ENCODE measurements at regions not wholly inside any gene's neighbourhood (a gene's known extent, or its start where the extent isn't known, plus 50 kb on each side); places are given as distances from the start of the nearest gene placed in this dataset.

GRCh38 chr11:103842795-103843194, 193.6 kb upstream of the DDI1 start:
- Histone ChIP-seq H4K20me1 (ENCODE audit: insufficient read depth) (no peaks in the 10 kb centered on the region), H3K4me1 (ENCODE audit: insufficient read depth) (no peaks in the 10 kb centered on the region), H3K9me3 (ENCODE audit: low read depth) (no peaks in the 10 kb centered on the region), H3K9me2 (ENCODE audit: insufficient read depth) (no peaks in the 10 kb centered on the region), H3K36me3 (ENCODE audit: low read depth) (no peaks in the 10 kb centered on the region), H3K4me2 (ENCODE audit: unreplicated experiment) (no peak overlapping the region), H3K27ac (no peak overlapping the region), H3F3A (ENCODE audit: insufficient read depth) (peaks cover 4% of the 10 kb centered on the region; the same call in 1 of the 2 replicates), H3K27me3 (replicated peaks; ENCODE audit: insufficient read depth) (no peaks in the 10 kb centered on the region), H2AFZ (no peak overlapping the region), H3K4me3 (no peak overlapping the region), H3K79me2 (ENCODE audit: insufficient read depth) (no peaks in the 10 kb centered on the region), H3K9ac (no peak overlapping the region)
- 48 to 60% methylated on average over 2 of the region's 2 CpGs for WGBS, 2 experiments (ENCODE audit: low coverage in 1 of 2, low lambda C conversion rate in 2 of 2, missing lambda C conversion rate in 2 of 2)
- TF ChIP-seq EZH2phosphoT487 (IDR thresholded peaks at IDR 0.05; ENCODE audit: insufficient read depth, low read depth): no peak
- TF ChIP-seq EZH2 (IDR thresholded peaks at IDR 0.05; ENCODE audit: insufficient read depth, poor library complexity, severe bottlenecking): no peak
- DNase-seq: peak; percentile 65
- in situ Hi-C loops (cut with MboI): no loop called here

GRCh38 chr11:103844327-103845215, 191.9 kb upstream of the DDI1 start:
- TF ChIP-seq EZH2phosphoT487 (IDR thresholded peaks at IDR 0.05; ENCODE audit: insufficient read depth, low read depth): no peak
- in situ Hi-C loops (cut with MboI): no loop called here
- no peak overlapping the region for H3K27ac ChIP-seq

GRCh38 chr11:103845331-103845730, 191.1 kb upstream of the DDI1 start:
- Histone ChIP-seq H3K36me3 (ENCODE audit: low read depth) (no peaks in the 10 kb centered on the region), H2AFZ (no peak overlapping the region), H3K9ac (no peak overlapping the region), H3K4me1 (ENCODE audit: insufficient read depth) (0 out of 2 replicates have a peak, but pooled peaks cover 4% of the 10 kb centered on the region), H3K79me2 (ENCODE audit: insufficient read depth) (no peaks in the 10 kb centered on the region), H4K20me1 (ENCODE audit: insufficient read depth) (no peaks in the 10 kb centered on the region), H3K27ac (no peak overlapping the region), H3K4me2 (ENCODE audit: unreplicated experiment) (no peak overlapping the region), H3F3A (ENCODE audit: insufficient read depth) (peaks cover 4% of the 10 kb centered on the region; the same call in 1 of the 2 replicates), H3K9me3 (ENCODE audit: low read depth) (no peaks in the 10 kb centered on the region), H3K27me3 (replicated peaks; ENCODE audit: insufficient read depth) (no peaks in the 10 kb centered on the region), H3K4me3 (no peak overlapping the region), H3K9me2 (ENCODE audit: insufficient read depth) (no peaks in the 10 kb centered on the region)
- TF ChIP-seq EZH2 (IDR thresholded peaks at IDR 0.05; ENCODE audit: insufficient read depth, poor library complexity, severe bottlenecking) (no peak), EZH2phosphoT487 (IDR thresholded peaks at IDR 0.05; ENCODE audit: insufficient read depth, low read depth) (no peak)
- 83 to 85% methylated on average over 1 of the region's 1 CpG for WGBS, 2 experiments (ENCODE audit: low coverage in 1 of 2, low lambda C conversion rate in 2 of 2, missing lambda C conversion rate in 2 of 2)
- DNase-seq: no peak
- in situ Hi-C loops (cut with MboI): no loop called here

More at GRCh38 chr11:103844327-103845215, 191.9 kb upstream of the DDI1 start:
- H3K36me3 ChIP-seq (ENCODE audit: low read depth): no peaks in the 10 kb centered on the region
- no peaks in the 10 kb centered on the region for H3K79me2 ChIP-seq (ENCODE audit: insufficient read depth)
- no peaks in the 10 kb centered on the region for H3K9me2 ChIP-seq (ENCODE audit: insufficient read depth)
- no peaks in the 10 kb centered on the region for H3K9me3 ChIP-seq (ENCODE audit: low read depth)
- H3K4me3 ChIP-seq: no peak overlapping the region
- no peaks in the 10 kb centered on the region for H3K27me3 ChIP-seq (replicated peaks; ENCODE audit: insufficient read depth)
- H3K4me2 ChIP-seq (ENCODE audit: unreplicated experiment): no peak overlapping the region
- no peaks in the 10 kb centered on the region for H4K20me1 ChIP-seq (ENCODE audit: insufficient read depth)
- 0 out of 2 replicates have a peak, but pooled peaks cover 4% of the 10 kb centered on the region for H3K4me1 ChIP-seq (ENCODE audit: insufficient read depth)
- peaks cover 4% of the 10 kb centered on the region; the same call in 1 of the 2 replicates for H3F3A ChIP-seq (ENCODE audit: insufficient read depth)
- H2AFZ ChIP-seq: no peak overlapping the region
- H3K9ac ChIP-seq: no peak overlapping the region
- no peak for DNase-seq
- WGBS, 2 experiments (ENCODE audit: low coverage in 1 of 2, low lambda C conversion rate in 2 of 2, missing lambda C conversion rate in 2 of 2): 69 to 78% methylated on average over 7 of the region's 7 CpGs

DNA sequence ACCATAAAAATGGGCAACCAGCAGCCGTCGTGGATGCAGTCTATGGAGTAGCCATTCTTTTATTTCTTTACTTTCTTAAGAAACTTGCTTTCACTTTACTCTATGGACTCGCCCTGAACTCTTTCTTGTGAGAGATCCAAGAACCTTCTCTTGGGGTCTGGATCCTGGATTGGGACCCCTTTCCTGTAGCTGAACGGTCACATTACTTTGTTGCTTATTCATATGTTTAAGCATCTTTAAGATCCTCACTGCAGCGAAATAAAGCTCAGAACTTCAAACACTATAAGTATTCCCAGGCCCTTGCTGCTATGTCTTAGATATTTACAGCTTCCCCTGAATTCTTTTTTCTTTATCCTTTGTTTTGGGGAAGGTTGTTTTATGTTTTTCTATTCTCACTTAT, 187.8 kb upstream of the DDI1 start:
- H3K79me2 ChIP-seq (ENCODE audit: insufficient read depth): no peaks in the 10 kb centered on the region
- H3K4me2 ChIP-seq (ENCODE audit: unreplicated experiment): no peak overlapping the region
- H3K9ac ChIP-seq: no peak overlapping the region
- H3K9me3 ChIP-seq (ENCODE audit: low read depth): no peaks in the 10 kb centered on the region
- H2AFZ ChIP-seq: no peak overlapping the region
- H4K20me1 ChIP-seq (ENCODE audit: insufficient read depth): no peaks in the 10 kb centered on the region
- H3K27me3 ChIP-seq (replicated peaks; ENCODE audit: insufficient read depth): no peaks in the 10 kb centered on the region
- no peaks in the 10 kb centered on the region for H3K9me2 ChIP-seq (ENCODE audit: insufficient read depth)
- no peak overlapping the region for H3K27ac ChIP-seq
- WGBS, 2 experiments (ENCODE audit: low coverage in 1 of 2, low lambda C conversion rate in 2 of 2, missing lambda C conversion rate in 2 of 2): 68% methylated on average over 5 of the region's 5 CpGs
- no peaks in the 10 kb centered on the region for H3K36me3 ChIP-seq (ENCODE audit: low read depth)
- H3K4me3 ChIP-seq: no peak overlapping the region
- in situ Hi-C loops (cut with MboI): no loop called here
- peaks cover 16% of the 10 kb centered on the region; the same call in 1 of the 2 replicates for H3K4me1 ChIP-seq (ENCODE audit: insufficient read depth)
- no peaks in the 10 kb centered on the region for H3F3A ChIP-seq (ENCODE audit: insufficient read depth)
- TF ChIP-seq EZH2 (IDR thresholded peaks at IDR 0.05; ENCODE audit: insufficient read depth, poor library complexity, severe bottlenecking) (no peak), EZH2phosphoT487 (IDR thresholded peaks at IDR 0.05; ENCODE audit: insufficient read depth, low read depth) (no peak)
- no peak for DNase-seq

All from GM23248 (cell line).